Tongue (tissue), 1 donor: ENCODE measurements at regions not wholly inside any gene's neighbourhood (a gene's known extent, or its start where the extent isn't known, plus 50 kb on each side); places are given as distances from the start of the nearest gene placed in this dataset.

ENCODE experiments used
- DNase-seq: peaks from one replicate; pipeline ENCODE4 v3.0.0-alpha.2; 2015

DNA sequence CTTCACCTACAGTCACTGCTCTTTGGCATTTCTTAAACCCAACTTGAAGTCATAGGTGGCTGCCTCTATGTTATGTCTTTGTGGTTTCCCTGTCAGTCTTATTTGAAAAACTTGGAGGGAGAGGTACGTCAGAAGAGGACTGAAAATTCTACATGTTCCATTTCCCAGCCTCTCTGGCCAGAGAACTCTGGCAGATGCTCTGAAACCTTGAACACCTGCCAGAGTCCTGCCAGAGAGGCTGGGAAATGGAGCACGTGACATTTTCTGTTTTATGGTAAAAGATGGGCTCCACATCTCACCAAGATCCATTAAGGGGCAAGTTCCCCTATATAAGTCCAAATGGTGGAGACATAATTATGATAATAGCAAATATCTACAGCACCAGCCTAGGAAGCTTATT, 99.5 kb downstream of the MAFB start:
- DNase-seq = no peak

DNA sequence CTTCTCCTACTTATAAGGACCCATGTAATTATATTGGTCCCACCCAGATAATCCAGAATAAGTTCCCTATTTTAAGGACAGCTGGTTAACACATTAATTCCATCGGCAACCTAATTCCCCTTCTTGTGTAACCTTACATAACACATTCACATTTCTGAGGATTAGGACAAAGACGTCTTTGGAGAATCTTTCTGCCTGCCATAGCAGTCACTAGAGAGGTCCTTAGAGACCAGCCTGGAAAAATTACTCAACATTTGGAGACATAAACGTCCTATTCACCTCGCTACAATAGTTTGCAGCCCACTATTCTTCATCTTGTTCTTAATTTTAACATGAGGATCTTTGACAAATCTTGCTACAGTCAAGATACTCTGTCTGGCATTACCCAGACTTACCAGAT, 100.1 kb downstream of the MAFB start:
- no peak for DNase-seq

DNA sequence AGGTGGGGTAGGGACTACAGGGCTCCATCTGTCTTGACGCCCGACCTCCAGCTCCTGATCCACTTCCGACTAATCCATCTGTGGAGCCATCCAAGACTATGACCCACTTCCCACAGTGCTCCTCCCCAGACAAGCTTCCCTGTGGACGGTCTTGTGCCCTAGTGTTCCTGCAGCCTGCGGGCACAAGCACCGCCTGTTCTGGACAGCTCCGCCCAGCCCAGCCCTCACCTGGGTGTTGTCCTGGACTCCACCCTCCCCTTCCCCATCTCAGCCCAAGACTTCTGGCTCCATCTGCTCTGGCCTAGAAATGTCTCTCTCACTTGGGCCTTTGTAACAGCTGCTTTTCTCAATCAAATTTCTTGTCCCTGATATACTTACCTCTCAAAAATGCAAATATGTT, 102.0 kb downstream of the MAFB start:
- no peak for DNase-seq

DNA sequence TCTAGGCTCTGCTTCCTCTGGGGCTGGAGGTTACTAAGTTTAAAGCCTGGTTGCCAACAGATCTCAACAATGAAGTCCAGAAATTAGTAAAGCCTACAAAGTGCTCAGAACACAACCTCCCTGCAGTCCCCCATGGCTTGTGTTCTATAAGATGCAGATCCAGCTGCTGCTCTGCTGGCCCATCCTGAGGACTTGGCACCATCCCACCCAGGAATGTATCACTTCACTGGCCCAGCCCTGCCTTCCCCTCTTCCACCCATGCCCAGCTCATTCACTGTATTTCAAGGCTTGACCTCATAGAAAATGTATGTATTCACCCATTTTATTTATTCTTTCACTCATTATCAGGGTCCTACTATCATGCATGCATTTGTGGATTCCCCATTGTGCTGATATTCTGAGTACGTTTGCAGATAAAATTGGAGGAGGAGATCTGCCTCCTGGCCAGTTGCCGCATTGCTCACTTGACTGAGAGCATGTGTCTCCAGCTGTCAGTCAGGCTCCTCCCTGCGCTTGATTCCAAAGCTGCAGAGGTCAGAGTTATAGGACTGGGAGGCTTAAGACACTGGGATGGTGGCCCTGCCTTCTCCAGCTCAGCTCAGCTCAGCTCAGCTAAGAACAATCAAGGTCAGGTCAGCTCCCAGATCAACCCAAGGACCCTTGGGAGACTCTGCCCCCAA, 104.8 kb downstream of the MAFB start:
- peak; percentile 77 for DNase-seq

DNA sequence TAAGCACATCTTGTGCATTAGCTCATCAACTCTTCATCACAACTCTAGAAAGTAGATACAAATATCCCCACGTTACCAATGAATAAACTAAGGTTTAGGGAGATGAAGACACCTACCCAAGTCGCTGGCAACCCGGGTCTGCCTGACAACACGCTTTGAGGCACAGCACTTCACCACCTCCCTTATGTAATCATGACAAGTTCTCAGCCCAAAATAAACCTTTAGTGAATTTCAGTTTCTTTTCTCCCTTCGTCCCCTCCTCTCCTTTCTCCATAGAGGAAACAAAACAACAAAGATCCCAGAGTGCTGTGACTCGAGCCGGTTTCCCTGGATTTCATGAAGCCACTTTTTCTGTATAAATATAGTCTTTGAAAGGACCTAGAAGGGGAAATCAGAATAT, 105.4 kb downstream of the MAFB start:
- DNase-seq = no peak

DNA sequence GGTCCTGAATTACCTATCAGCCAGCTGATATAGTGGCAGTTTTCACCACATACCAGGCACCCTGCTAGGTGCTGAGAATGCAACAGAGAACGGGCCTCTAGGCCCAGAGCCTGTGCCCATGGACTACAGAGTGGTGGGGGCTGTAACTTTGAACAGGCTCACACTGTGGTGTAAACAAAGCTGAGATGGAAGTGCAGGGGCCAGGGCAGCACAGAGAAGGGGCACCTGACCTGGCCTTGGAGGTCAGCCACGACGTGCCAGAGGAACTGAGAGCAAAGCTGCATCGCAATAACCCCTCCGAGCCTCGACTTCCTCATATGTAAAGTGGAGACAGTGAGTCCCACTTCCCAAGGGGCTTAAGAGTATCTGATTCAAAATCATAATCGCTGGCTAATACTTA, 105.8 kb downstream of the MAFB start:
- DNase-seq = no peak

DNA sequence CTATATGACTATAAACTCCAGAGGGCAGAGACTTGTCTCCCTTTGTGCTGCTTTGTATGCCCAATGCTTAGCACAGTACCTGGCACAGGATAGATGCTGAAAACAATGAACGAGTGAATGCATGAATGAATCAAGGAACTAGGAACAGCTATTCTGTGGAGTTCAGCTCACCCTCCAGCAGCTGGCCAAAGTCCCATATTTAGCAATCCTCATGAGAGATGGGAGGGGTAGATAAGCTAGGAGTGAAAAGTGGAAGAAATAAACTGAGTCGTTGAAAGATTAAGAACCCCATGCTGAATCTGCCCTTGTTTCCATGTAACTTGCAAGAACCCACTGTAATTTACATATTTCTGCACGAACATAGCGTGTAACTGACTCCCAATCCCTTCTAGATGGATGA, 106.5 kb downstream of the MAFB start:
- no peak for DNase-seq

DNA sequence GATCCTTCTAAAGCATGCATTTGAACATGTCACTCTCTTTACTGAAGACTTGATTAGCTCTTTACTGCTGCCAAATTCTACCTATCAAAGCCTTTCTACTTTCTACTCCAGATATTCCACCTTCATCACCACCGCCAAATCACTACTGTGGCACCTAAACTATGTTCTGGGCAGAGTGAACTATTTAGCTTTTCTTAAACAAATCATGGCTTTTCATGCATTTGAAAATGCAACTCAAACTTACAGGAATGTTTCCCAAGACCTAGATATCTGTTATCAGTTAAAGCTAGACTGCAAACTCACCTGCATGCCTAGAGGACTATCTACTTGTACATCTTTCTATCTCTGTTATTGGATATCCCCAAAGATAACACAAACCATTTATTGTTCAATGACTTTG, 109.3 kb downstream of the MAFB start:
- DNase-seq = no peak

DNA sequence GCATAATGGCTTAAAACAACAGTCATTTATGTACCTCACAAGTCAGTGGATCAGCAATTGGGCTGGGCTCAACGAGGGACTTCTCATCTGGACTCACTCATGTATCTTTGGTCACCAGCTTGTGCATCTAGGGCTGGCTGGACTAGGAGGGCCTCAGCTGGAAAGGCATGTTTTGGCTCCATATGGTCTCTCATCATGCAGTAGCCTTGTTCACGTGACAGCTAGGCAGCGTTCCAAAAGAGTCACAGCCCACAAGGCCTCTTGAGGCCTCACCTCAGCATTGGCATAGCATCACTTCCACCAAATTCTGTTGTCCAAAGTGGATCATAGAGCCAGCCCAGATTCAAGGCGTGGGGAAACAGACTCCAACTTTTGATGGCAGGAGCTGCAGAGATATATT, 110.1 kb downstream of the MAFB start:
- DNase-seq = no peak

DNA sequence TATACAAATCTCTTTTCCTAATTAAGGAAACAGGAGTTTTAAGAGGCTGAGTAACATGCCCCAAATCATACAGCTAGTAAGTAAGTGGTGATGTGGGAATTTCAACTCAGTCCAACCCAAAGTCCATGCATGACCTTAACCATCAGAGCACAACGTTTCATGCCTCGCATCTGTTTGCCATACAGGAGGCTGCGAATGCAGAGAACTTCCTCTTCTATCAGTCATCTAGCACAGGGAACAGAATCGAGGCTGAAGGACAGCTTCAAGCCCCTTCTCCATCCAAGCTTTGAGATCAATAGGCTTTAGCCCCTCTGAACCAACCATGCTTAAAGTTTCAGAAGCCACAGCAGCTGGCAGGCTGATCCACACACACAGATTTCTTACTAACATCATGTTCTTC, 113.2 kb downstream of the MAFB start:
- no peak for DNase-seq

DNA sequence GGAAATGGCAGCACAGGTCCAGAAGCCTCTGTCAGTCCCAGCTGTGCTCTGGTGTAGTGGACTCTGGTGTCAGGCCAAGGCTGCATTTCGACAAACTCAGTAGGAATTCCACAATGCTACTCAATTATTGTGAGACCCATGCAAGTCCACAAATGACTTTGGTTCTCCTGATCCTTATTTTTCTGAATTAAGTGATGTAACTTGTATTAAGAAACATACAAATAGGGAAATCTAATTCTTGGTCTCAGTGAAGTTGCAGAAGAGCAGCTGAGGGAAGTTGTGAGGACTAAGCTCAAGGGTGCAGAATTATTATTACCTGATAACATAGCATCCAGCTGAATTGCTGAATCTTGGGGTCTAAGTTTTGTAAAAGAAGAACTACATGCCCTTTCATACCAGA, 116.8 kb downstream of the MAFB start:
- DNase-seq = no peak

DNA sequence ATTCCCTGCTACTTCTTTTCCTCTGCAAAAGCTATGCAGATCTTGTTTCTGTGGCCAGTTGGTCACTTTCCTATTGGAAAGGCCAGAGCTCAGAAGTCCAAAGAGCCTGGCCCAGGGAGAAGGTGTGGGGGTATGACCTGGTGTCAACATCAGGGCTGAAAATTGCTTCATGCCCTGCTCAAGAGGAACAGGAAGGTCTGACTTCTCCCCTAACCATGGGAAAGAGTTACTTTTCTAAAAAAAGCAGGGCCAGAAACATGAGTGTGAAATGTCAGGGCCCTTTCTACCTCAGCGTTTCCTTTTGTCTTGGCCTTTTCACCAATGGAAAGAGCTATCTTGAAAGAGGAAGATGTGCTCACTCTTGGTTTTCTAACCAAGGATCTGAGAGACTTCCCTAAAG, 117.4 kb downstream of the MAFB start:
- no peak for DNase-seq

DNA sequence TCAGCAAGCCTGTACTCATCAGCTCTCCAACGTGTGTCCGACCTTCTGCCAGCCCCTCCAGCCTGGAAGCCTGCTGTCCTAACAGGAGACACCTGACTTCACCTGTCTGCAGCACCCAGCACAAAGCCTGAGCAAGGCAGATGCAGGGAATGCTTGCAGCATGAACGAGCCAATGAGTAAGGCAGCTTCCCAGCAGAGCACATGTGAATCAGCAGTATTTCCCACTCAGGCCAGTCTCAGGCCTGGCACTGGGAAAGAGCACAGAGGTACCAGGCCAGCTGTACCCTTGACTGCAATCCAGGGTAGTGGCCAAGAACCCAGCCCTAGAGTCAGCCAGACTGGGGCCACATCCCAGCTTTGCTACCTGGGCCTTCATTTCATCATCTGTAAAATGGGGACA, 120.8 kb downstream of the MAFB start:
- DNase-seq = no peak

DNA sequence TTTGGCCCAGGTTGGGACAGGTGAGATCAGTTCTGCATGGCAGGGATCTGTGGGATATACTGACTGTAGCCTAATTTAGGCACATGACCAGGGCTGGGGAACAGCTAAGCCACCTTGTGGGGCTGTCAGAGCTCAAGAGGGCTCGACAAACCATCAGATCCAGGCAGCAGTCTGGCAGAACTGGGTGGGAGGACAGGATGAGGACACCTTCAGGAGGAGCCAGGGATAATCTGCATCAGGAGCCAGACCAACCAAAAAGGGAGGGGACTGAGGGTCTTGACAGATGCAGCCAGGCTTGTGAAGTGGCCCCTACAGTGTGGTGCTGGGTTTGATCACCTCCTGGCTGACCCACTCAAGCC, 123.4 kb downstream of the MAFB start:
- DNase-seq = no peak

DNA sequence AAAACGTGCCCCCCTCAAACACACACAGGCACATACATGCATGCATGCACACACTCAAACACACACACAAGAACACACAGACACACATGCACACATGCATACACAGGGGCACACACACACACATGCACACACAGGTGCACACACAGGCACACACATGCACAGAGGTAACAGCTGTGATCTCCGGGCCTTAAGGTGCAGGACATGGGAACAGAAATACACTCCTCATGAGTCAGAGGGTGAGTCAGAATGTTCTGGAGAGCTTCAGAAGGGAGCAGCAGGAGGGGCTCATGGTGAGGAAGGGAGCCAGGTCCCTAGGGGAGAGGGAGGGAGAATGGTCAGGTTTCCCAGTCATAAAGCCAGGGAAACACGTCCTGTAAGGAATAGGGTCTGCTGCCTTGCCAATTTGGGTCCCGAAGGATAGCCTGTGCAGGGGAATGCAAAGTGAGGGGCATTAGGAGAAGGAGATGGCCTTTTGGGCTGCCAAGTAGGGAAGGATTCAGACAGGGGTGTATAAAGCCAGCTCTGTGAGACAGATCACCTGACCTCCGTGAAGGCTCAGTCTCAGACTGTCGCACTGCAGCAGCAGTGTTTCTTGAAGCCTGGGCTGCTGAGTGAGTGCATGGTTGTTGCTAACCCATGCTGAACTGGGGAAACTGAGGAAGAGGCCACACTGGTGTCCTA, 123.9 kb downstream of the MAFB start:
- no peak for DNase-seq

DNA sequence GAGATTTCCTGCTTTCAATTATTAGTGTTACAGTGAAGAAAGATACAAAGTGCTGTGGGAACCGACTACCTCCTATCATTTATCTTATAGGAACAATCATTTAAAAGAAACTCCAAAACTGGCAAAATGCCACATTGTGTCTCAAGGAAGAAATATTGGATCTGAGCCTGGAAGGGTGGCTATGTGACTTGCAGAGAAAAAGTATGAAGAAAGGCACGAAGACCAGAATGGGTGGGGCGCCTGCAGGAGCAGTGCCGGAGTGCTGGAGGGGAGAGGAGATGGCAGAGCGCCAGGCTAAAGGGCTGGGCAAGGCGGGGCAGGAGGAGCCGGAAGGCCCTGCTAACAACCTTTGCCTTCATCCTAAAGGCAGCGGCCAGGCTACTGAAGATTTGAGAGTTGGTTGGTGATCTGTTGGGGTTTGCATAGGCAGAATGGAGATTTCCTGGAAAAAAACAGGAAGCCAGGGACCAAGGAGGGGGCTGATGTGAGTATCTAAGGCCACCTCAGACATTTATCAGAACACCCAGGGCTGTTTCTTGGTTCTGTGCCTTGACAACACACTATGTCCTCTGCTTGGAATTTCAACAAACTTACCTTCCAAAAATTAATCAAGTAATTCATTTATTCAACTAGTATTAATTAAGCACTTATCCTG, 125.6 kb downstream of the MAFB start:
- DNase-seq = peak; percentile 68

DNA sequence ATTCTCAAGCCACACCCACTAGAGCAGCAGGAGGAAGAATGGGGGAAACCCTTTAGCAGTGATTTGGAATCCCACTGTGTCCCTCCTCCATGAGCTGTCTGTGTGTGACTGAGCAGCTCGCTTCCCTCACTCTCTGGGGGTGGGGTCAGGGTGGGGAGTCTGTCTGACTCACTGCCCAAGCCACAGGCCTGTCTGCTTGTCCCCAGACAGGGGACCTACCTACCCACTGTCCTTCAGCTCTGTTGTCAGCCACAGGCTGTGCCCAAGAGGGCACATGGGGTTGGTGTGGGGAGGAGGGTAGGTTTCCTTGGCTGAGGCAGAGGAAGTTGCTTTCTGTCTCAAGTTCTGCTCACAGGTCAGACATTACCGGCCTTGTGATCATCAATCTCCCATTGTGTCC, 127.0 kb downstream of the MAFB start:
- DNase-seq = no peak

DNA sequence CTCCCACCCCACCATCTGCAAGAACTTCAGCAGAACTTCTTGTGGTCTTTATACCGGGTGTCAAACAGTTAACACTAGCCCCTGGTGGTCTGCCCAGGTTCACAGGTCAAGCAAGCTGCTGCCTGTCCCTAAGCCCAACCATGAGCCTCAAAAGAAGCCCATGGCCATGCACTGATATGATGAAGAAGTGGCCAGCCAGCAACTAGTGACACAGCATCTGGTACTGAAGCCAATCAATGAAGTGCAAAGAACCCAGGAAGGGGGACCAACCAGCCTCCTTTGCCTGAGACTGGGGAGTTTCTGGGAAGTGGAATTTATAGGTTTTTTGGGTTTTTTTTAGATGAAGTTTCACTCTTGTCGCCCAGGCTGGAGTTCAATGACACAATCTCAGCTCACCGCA, 127.8 kb downstream of the MAFB start:
- DNase-seq = no peak

DNA sequence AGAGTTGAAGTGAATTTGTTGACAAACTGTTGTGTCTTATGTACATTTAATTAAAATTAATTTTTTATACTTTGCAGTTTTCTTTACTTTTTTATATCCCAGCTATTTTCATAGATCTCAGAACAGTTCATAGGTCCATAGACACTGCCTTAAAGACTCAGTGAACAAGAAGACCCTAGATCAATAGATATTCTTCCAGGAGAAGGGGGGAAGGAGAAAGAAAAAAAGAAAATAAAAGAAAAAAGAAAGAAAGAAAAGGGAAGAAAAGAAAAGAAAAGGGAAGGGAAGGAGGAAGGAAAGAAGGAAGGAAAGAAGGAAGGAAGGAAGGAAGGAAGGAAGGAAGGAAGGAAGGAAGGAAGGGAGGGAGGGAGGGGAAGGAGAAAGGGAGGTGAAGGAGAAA, 130.8 kb downstream of the MAFB start:
- DNase-seq = no peak

DNA sequence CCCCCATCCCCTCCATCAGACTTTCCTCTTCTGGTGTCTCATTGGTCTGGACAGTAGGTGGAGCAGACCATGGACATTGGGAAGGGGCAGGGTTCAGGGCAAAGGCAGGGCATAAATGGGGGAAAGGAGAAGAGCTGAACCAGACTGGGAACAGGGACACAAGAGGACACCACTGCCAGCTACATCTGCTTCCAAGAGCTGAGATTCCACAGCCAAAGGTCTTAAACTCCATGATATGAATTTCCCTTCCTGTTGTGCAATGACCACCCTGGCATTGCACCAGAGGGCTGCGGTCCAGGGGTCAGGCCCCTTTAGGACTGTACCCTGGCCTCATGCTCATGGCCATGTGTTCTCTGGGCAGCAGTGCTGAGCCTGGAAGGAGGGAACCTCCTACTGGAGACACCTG, 137.9 kb downstream of the MAFB start:
- DNase-seq = no peak

DNA sequence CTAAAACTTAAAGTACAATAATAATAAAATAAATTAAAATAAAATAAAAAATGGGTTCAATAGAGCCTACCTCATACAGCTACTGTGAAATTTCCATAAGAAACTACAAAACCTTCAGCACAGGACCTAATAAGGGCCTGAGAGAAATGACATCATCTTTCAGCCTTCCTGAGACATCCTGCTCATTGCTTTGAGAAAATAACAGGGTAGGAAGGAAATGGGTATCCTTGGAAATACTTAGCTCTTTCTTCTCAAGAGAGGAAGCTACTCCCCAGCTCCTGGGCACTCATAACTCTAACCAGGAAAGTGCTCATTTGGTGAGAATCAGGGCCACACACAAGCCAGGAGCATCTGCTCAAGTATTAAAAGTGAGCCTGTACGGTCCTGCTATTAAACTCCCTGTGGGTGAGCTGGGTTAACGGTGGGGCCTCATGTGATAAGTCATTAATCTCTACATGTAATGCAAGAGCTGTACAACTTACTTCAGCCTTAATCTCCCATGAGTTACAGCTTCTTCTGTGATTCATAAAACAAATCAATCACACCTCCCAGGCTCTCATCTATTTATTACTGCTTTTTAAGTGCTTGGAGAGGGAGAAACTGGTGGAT, 141.4 kb downstream of the MAFB start:
- DNase-seq = no peak

DNA sequence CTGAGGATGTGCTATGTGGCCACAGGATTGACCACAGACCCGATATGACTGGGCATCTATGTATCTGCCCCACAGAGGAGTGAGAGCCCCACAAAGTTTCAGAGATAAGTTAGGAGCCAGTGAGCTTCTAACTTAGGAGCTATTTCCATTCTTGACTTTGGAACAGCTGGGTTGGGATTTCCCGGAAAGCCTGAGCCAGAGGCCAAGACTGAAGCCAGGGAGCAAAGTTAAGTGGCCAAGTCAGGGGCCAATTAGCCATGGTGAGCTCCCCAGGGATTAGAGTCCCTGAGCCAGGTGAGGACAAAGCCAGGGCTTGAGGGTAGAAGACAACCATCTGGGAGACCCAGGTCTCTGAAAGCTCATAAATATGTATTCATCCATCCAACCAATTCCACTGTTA, 143.6 kb downstream of the MAFB start:
- no peak for DNase-seq

DNA sequence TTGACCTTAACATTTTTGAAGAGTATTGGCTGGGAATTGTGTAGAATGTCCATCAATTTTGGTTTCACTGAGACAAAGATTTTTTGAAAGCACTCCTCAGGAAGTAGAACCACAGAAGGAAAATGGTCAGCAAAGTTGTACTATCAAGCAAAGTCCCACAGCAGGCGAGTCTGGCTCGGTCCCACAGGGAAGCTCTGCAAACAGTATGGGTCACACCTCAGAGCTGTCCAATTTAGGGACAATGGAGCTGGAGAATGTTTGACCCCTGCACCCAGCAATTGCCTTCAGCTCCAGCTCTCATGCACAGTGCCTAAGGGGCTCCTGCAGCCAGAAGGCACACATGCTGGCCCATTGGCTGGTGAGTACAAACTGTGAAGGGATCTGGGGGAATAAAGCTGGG, 147.0 kb downstream of the MAFB start:
- no peak for DNase-seq

DNA sequence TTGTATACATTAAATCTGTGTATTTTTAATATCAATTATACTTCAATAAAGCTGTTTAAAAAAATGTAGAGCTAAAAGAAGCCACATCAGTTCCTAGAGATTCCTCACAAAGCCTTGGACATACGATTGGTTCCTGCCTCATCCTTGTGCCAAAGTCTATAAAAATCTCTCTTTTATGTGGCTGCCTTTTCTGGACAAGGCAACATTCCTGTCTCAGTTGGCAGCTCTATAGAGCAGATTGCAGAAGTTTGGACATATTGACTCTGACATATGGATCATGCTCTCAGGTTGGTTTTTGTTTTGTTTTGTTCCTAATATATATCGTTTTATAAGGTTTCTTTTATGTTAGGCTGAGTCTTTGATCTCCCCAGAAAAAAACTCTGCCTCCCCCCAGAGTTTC, 148.9 kb downstream of the MAFB start:
- no peak for DNase-seq
